Heart right ventricle (tissue), 16 donors: ENCODE measurements at regions not wholly inside any gene's neighbourhood (a gene's known extent, or its start where the extent isn't known, plus 50 kb on each side); places are given as distances from the start of the nearest gene placed in this dataset.

ENCODE experiments used
- ATAC-seq, 8 donors: fragments of 200-7000 bp; cut with Tn5 transposase; one replicate each; pipeline ENCODE4 v1.9.1; 2020; ENCODE audit warnings: mild to moderate bottlenecking in 8 of 8, moderate library complexity in 8 of 8, moderate number of reproducible peaks in 1 of 8
- DNase-seq, 2 donors: peaks; one replicate each; pipeline ENCODE4 v3.0.0-alpha.2; 2020
- H3K27ac ChIP-seq, 10 donors: fragments of 200-600 bp; sonication (generic) in 2 of 10; one replicate each; pipeline versions ENCODE4 v1.5.0 to v1.8.0; 2020 to 2022; ENCODE audit warnings: mild to moderate bottlenecking in 3 of 10
- H3K27me3 ChIP-seq, 7 donors: fragments of 200-600 bp; one replicate each; pipeline ENCODE4 v1.8.0; 2021 to 2022; ENCODE audit warnings: mild to moderate bottlenecking in 2 of 7
- H3K36me3 ChIP-seq, 9 donors: fragments of 200-600 bp; sonication (generic) in 1 of 9; one replicate each; pipeline versions ENCODE4 v1.5.0 to v1.8.0; 2020 to 2022; ENCODE audit warnings: mild to moderate bottlenecking in 2 of 9
- H3K4me1 ChIP-seq, 9 donors: fragments of 200-600 bp; sonication (generic) in 1 of 9; one replicate each; pipeline versions ENCODE4 v1.5.0 to v1.8.0; 2020 to 2022; ENCODE audit warnings: mild to moderate bottlenecking in 4 of 9
- H3K4me3 ChIP-seq, 10 donors: fragments of 200-600 bp; sonication (generic) in 2 of 10; one replicate each; pipeline versions ENCODE4 v1.5.0 to v1.8.0; 2020 to 2022; ENCODE audit warnings: mild to moderate bottlenecking in 7 of 10, moderate library complexity in 2 of 10
- H3K9me3 ChIP-seq, 11 donors: fragments of 200-600 bp in 10 of 11; sonication (generic) in 2 of 11; one replicate each; pipeline versions ENCODE4 v1.5.0 to v1.8.0; 2013 to 2022; ENCODE audit warnings: mild to moderate bottlenecking in 2 of 11, control low read depth in 1 of 11, moderate library complexity in 1 of 11
- CTCF ChIP-seq, 9 donors: fragments of 200-600 bp; sonication (generic) in 2 of 9; IDR thresholded peaks; one replicate each; pipeline versions ENCODE4 v1.5.0 to v1.8.0; 2021 to 2022; ENCODE audit warnings: antibody characterized with exemption in 9 of 9, mild to moderate bottlenecking in 5 of 9, moderate library complexity in 1 of 9
- WGBS, 2 donors: extraction: QIAGEN DNeasy Blood & Tissue Kit; methylation state at CpG; one replicate each; pipeline ENCODE4 v1.1.7; 2013; ENCODE audit warnings: inconsistent platforms in 1 of 2; 5-methylcytosine and 5-hydroxymethylcytosine counted together
- intact Hi-C, 10 donors: fragments of 100-400 bp; cut with DNase I; formaldehyde crosslinking; loops; one replicate each; pipeline versions ENCODE4 v1.11.1 to v1.14.2; 2022
- donor health status: Arrhythmogenic right ventricular cardiomyopathy.
- donor health status: ischemic (EF 13 %, LVEDD 7.1; RV severe dilation, severe dysfunction).
- donor health status: healthy with polysubstance abuse.
- donor health status: DM: no; HTN: yes; CAD: no.
- donor health status: DM: no; HTN: no; CAD: no.
- donor health status: ischemic (EF 25% LVEDD 6.9; RV normal size, moderate dysfunction).
- donor health status: ischemic (EF 25% LVEDD 5.7; RV mildly dilated, moderate dysfunction).
- donor health status: healthy.
- donor health status: DM: yes; HTN: yes; CAD: no.
- donor health status: Ischemic cardiomyopathy.
- donor health status: ischemic (EF 35%, LVEDD 5.7; RV mildly dilated, moderate dysfunction).
- donor health status: nonischemic (EF 11% LVEDD 7.7; RV severe dilation, severe dysfunction).
- donor health status: DM: yes; HTN: yes; CAD: no.
- donor health status: PGD.
- donor health status: ischemic (EF 29% LVEDD 5.4; RV normal size, mild dysfunction).
- donor health status: nonischemic (EF 23%, LVEDD 6.1; RV moderate dilation, normal function).

GRCh38 chr22:47260551-47260950 lies 498.1 kb downstream of the TBC1D22A start:
- peaks cover 0 to 19% (median 5%) of the 10 kb centered on the region in 7 donors for H3K27me3 ChIP-seq
- WGBS, 2 donors, result 70 to 72% methylated on average over 5 of the region's 5 CpGs
- ATAC-seq, result no peak
- DNase-seq, result no peak
- peaks cover 0 to 5% (median 0%) of the 10 kb centered on the region in 11 donors for H3K9me3 ChIP-seq
- TF ChIP-seq CTCF (IDR thresholded peaks at IDR 0.05), result no peak
- intact Hi-C loops, result no loop called here
- H3K36me3 ChIP-seq, result no peaks in the 10 kb centered on the region
- no peak overlapping the region for H3K4me3 ChIP-seq
- no peaks in the 10 kb centered on the region for H3K4me1 ChIP-seq
- H3K27ac ChIP-seq, result no peak overlapping the region

GRCh38 chr22:47259990-47260389 lies 497.5 kb downstream of the TBC1D22A start:
- intact Hi-C loops, result no loop called here
- ATAC-seq, result no peak
- H3K9me3 ChIP-seq, result peaks cover 0 to 5% (median 0%) of the 10 kb centered on the region in 11 donors
- no peak for TF ChIP-seq CTCF (IDR thresholded peaks at IDR 0.05)
- H3K27me3 ChIP-seq, result peaks cover 0 to 19% (median 5%) of the 10 kb centered on the region in 7 donors
- H3K4me1 ChIP-seq, result no peaks in the 10 kb centered on the region
- 85 to 91% methylated on average over 5 of the region's 5 CpGs for WGBS, 2 donors
- H3K4me3 ChIP-seq, result no peak overlapping the region
- DNase-seq, result no peak
- H3K27ac ChIP-seq, result no peak overlapping the region
- H3K36me3 ChIP-seq, result no peaks in the 10 kb centered on the region

- WGBS, 2 donors, result 70 to 73% methylated on average over 6 of the region's 6 CpGs
Measured at GRCh38 chr22:47259049-47259448, 496.6 kb downstream of the TBC1D22A start.

DNA sequence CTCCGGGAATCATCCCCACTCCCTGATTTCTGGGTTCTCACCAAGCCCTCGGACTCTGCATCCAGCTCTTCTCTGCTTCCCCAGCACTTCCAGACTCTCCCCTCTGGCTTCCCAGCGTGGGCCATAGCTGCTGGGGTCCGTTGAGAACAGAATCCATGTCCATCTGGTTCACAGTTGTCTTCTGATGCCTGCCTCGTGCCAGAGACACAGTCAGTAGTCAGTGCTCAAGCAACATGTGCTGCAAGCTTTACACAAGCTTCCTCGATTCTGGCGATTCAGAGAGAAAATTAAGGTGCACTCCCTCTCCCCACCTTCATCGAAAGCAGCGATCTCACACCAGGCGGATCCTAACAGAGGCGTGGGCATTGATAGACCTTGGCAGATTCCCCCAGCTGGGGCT lies 495.5 kb downstream of the TBC1D22A start:
- intact Hi-C loops, result no loop called here
- TF ChIP-seq CTCF (IDR thresholded peaks at IDR 0.05), result no peak
- WGBS, 2 donors, result 79 to 82% methylated on average over 11 of the region's 11 CpGs
- Histone ChIP-seq H3K27me3 (peaks cover 0 to 19% (median 5%) of the 10 kb centered on the region in 7 donors), H3K9me3 (peaks cover 0 to 16% (median 7%) of the 10 kb centered on the region in 11 donors), H3K4me1 (no peaks in the 10 kb centered on the region), H3K4me3 (no peak overlapping the region), H3K27ac (no peak overlapping the region), H3K36me3 (no peaks in the 10 kb centered on the region)
- ATAC-seq (no peak), DNase-seq (no peak)

More at GRCh38 chr22:47259049-47259448, 496.6 kb downstream of the TBC1D22A start:
- no peak for DNase-seq
- H3K27me3 ChIP-seq, result peaks cover 0 to 19% (median 5%) of the 10 kb centered on the region in 7 donors
- H3K4me1 ChIP-seq, result no peaks in the 10 kb centered on the region
- H3K9me3 ChIP-seq, result peaks cover 0 to 5% (median 0%) of the 10 kb centered on the region in 11 donors
- no peaks in the 10 kb centered on the region for H3K36me3 ChIP-seq
- intact Hi-C loops, result no loop called here
- H3K27ac ChIP-seq, result no peak overlapping the region
- no peak for ATAC-seq
- TF ChIP-seq CTCF (IDR thresholded peaks at IDR 0.05), result no peak
- H3K4me3 ChIP-seq, result no peak overlapping the region
